BLaER1 treated with 17β-estradiol and CSF1 and Interleukin-3, amounts not matched to agents 10 nM and 100 nM (cell line): ENCODE measurements at regions not wholly inside any gene's neighbourhood (a gene's known extent, or its start where the extent isn't known, plus 50 kb on each side); places are given as distances from the start of the nearest gene placed in this dataset.
"Not testable (repeated sequence)": the region's sequence is repeated elsewhere in the genome, so short reads cannot be mapped to it uniquely, and the experiment has no call there.

Experiments used
- H3K27ac ChIP-seq, 11 experiments: shearing (Covaris generic); formaldehyde crosslinking; 2 replicates each; pipeline ENCODE4 v1.8.1; 2022
- H3K27me3 ChIP-seq, 11 experiments: shearing (Covaris generic); formaldehyde crosslinking; 2 replicates each; pipeline ENCODE4 v1.8.1; 2022
- H3K36me3 ChIP-seq, 11 experiments: shearing (Covaris generic); formaldehyde crosslinking; 2 replicates each; pipeline ENCODE4 v1.8.1; 2022
- H3K4me1 ChIP-seq, 10 experiments: shearing (Covaris generic); formaldehyde crosslinking; 2 replicates each; pipeline ENCODE4 v1.8.1; 2022
- H3K4me2 ChIP-seq, 11 experiments: shearing (Covaris generic); formaldehyde crosslinking; 2 replicates each; pipeline ENCODE4 v1.8.1; 2022
- H3K4me3 ChIP-seq, 10 experiments: shearing (Covaris generic); formaldehyde crosslinking; 2 replicates each; pipeline ENCODE4 v1.8.1; 2022
- H3K9ac ChIP-seq, 11 experiments: shearing (Covaris generic); formaldehyde crosslinking; 2 replicates each; pipeline ENCODE4 v1.8.1; 2022
- H3K9me3 ChIP-seq, 11 experiments: shearing (Covaris generic); formaldehyde crosslinking; replicated peaks in 1 of 11; 2 replicates each; pipeline ENCODE4 v1.8.1; 2022
- H4K20me1 ChIP-seq, 11 experiments: shearing (Covaris generic); formaldehyde crosslinking; 2 replicates each; pipeline ENCODE4 v1.8.1; 2022
- Cebpa-rat ChIP-seq, 11 experiments: shearing (Covaris generic); IDR thresholded peaks; 2 replicates each; pipeline ENCODE4 v1.8.1; 2022

DNA sequence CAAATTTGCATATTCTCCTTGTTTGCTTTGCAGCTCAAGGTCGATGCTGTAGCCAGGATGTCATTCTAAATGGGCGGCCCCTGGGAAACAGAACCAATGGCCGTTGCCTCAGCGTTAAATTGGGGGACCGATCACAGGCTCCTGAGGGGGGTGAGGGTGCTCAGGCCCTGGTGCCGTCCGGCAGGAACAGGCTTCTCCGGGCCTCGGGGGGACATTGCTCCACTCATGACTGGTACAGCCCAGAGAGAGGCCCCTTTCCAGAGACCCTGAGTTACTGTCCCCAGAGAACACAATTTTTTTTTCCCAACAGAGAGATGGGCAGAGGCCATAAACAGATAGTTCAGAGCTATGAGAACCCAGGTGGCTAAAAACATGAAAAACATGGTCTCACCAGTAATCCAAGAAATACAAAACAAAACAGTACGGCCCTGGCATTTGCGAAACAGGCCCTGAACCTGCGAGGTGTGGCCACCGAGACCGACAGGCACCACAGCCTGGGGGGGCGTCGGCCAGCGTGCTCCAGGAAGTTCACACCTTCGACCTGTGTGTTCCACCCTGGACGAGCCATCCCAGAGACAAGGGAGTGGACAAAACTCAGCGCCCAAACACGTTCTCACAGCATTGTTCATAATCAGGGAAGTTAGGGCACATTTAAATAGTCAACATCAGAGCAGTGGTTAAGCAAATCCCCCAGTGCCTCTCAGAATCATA, 82.8 kb downstream of the METRNL start:
- TF ChIP-seq Cebpa-rat (IDR thresholded peaks at IDR 0.05): no peak
- no peak overlapping the region for H3K4me3 ChIP-seq
- H4K20me1 ChIP-seq: no peaks in the 10 kb centered on the region
- H3K27ac ChIP-seq: no peak overlapping the region
- peaks cover 0 to 9% (median 0%) of the 10 kb centered on the region in 10 experiments; a peak in 4 of 20 replicates for H3K4me1 ChIP-seq
- H3K36me3 ChIP-seq: no peaks in the 10 kb centered on the region
- no peaks in the 10 kb centered on the region for H3K27me3 ChIP-seq
- H3K4me2 ChIP-seq: peak overlapping the region in 2 of 11 experiments; percentile 9 to 44; a peak in 2 of 22 replicates
- H3K9ac ChIP-seq: no peak overlapping the region
- H3K9me3 ChIP-seq: peaks cover 0 to 1% (median 0%) of the 10 kb centered on the region in 11 experiments; a peak in 1 of 22 replicates

GRCh38 chr17:83164490-83164889, 85.1 kb downstream of the METRNL start:
- Histone ChIP-seq H3K9me3 (peaks cover 0 to 5% (median 0%) of the 10 kb centered on the region in 11 experiments; a peak in 1 of 22 replicates), H3K9ac (no peak overlapping the region), H3K4me3 (no peak overlapping the region), H3K4me2 (no peak overlapping the region), H3K36me3 (no peaks in the 10 kb centered on the region), H4K20me1 (no peaks in the 10 kb centered on the region), H3K4me1 (peaks cover 0 to 9% (median 0%) of the 10 kb centered on the region in 10 experiments; a peak in 4 of 20 replicates), H3K27me3 (no peaks in the 10 kb centered on the region), H3K27ac (no peak overlapping the region)
- TF ChIP-seq Cebpa-rat (IDR thresholded peaks at IDR 0.05): no peak

DNA sequence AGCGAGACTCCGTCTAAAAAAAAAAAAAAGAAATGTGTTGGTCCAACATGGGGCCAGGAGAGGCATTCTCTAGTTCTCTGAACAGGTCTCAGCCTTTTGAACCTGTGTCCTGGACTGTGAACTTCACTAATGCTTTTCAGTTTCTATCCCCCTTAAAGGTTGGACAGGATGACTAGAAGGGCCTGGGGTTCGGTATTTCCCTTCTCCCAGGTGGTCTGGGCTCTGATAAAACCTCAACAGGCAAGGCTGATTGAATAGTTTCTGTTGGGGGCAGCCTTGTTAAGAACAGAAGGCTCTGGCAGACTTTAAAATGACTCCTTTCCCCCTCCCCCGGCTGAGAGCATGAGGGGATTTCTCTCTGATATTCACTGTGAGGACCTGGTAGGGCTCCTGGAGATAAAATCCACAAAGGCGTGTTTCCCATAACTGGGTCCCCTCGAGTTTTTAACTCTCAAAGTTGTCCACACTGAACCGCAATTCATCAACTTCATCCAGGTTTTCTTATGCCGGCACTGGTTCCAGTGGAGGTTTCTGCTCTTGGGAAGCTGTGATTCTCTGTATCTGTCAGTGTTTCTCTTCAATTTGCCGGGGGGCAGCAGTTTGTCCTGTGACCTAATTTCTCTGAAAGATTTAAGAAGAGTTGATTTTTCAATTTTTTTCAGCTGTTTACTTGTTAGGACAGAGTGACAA, 91.3 kb downstream of the METRNL start:
- Histone ChIP-seq H3K36me3 (no peaks in the 10 kb centered on the region), H3K4me2 (no peak overlapping the region), H3K4me3 (no peak overlapping the region), H3K27ac (no peak overlapping the region), H3K27me3 (no peaks in the 10 kb centered on the region), H3K9me3 (peaks cover 0 to 5% (median 0%) of the 10 kb centered on the region in 11 experiments; a peak in 1 of 22 replicates), H4K20me1 (peaks cover 0 to 5% (median 0%) of the 10 kb centered on the region in 11 experiments; a peak in 1 of 22 replicates), H3K9ac (no peak overlapping the region), H3K4me1 (peaks cover 15 to 28% (median 24%) of the 10 kb centered on the region in 10 experiments)
- no peak for TF ChIP-seq Cebpa-rat (IDR thresholded peaks at IDR 0.05)

DNA sequence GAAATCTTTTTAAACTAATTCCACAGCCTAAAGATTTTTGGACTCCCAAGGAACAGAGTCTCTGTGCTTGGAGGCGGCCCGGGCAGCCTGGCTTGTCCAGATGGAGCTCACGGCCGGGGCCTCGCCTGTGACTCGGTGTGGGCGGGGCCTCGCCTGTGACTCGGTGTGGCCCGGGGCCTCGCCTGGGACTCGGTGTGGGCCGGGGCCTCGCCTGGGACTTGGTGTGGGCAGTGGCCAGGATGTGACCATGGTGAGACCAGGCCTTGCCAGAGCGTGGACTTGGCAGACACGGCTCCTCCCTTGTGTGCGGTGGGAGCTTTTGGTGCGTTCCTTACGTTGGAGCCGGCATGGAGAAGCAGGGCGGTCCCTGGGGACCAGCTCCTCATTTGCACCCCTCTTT, 92.3 kb downstream of the METRNL start:
- peaks cover 0 to 5% (median 0%) of the 10 kb centered on the region in 11 experiments; a peak in 1 of 22 replicates for H4K20me1 ChIP-seq
- H3K27me3 ChIP-seq: no peaks in the 10 kb centered on the region
- H3K4me3 ChIP-seq: no peak overlapping the region
- H3K4me2 ChIP-seq: peak overlapping the region in 2 of 11 experiments; percentile 24 to 37; a peak in 2 of 22 replicates
- peaks cover 0 to 5% (median 0%) of the 10 kb centered on the region in 11 experiments; a peak in 1 of 22 replicates for H3K9me3 ChIP-seq
- no peak overlapping the region for H3K27ac ChIP-seq
- TF ChIP-seq Cebpa-rat (IDR thresholded peaks at IDR 0.05): no peak
- H3K4me1 ChIP-seq: peaks cover 16 to 38% (median 29%) of the 10 kb centered on the region in 10 experiments
- H3K9ac ChIP-seq: no peak overlapping the region
- H3K36me3 ChIP-seq: no peaks in the 10 kb centered on the region

DNA sequence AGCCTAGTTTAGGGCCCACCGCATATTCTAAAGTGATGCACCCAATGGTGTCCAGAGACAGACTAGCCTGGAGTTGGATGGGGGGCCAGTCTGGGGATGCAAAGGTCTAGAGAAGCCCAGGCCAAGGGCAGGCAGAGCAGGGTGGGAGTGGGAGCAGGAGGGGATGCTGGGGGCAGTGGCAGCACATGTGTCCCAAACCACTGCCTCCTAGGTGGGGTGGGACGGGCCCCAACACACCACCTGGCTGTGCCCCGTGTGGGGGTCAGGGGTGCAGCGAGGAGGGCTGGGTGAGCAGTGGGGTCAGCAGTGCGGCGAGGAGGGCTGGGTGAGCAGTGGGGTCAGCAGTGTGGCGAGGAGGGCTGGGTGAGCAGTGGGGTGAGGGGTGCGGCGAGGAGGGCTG, 92.7 kb downstream of the METRNL start:
- not testable (repeated sequence) for H3K36me3 ChIP-seq, H3K9me3 ChIP-seq, H3K4me3 ChIP-seq, H3K9ac ChIP-seq, H3K27ac ChIP-seq, H3K27me3 ChIP-seq, H4K20me1 ChIP-seq
- H3K4me2 ChIP-seq: peak overlapping the region in 2 of 11 experiments; percentile 24 to 37; a peak in 2 of 22 replicates
- H3K4me1 ChIP-seq: peaks cover 16 to 40% (median 29%) of the 10 kb centered on the region in 10 experiments

GRCh38 chr17:83172646-83173045, 93.2 kb downstream of the METRNL start:
- not testable (repeated sequence) for H3K9me3 ChIP-seq, H4K20me1 ChIP-seq, H3K27me3 ChIP-seq, H3K27ac ChIP-seq, H3K9ac ChIP-seq, H3K36me3 ChIP-seq, H3K4me3 ChIP-seq, H3K4me2 ChIP-seq
- H3K4me1 ChIP-seq: peaks cover 16 to 40% (median 29%) of the 10 kb centered on the region in 10 experiments

DNA sequence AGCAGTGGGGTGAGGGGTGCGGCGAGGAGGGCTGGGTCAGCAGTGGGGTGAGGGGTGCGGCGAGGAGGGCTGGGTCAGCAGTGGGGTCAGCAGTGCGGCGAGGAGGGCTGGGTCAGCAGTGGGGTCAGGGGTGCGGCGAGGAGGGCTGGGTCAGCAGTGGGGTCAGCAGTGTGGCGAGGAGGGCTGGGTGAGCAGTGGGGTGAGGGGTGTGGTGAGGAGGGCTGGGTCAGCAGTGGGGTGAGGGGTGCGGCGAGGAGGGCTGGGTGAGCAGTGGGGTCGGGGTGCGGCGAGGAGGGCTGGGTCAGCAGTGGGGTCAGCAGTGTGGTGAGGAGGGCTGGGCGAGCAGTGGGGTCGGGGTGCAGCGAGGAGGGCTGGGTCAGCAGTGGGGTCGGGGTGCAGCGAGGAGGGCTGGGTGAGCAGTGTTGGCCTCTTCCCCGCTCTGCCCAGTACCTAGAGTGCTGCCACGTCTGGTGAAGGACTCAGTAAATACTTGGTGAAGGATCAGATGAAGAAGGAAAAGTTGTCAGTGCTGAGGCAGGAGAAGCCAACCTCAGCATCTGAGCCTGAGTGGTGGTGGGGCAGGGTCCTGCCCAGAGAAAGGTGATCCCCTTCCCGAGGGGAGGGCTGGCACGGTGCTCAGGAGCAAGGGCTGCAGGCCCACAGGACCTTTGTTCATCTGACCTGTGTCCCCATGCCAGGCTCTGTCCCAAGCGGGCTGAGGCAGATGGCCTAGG, 93.9 kb downstream of the METRNL start:
- H3K9ac ChIP-seq: peak overlapping the region in 4 of 11 experiments; percentile 17 to 56 (median 53); a peak in 4 of 22 replicates
- H3K4me3 ChIP-seq, H3K36me3 ChIP-seq, H3K27me3 ChIP-seq, H3K9me3 ChIP-seq, H4K20me1 ChIP-seq: not testable (repeated sequence)
- peak overlapping the region in 10 of 11 experiments; percentile 6 to 89 (median 83); a peak in 17 of 22 replicates for H3K4me2 ChIP-seq
- peak overlapping the region in 4 of 11 experiments; percentile 30 to 64 (median 50); a peak in 6 of 22 replicates for H3K27ac ChIP-seq
- peaks cover 16 to 40% (median 29%) of the 10 kb centered on the region in 10 experiments for H3K4me1 ChIP-seq

GRCh38 chr17:83173914-83174361, 94.5 kb downstream of the METRNL start:
- peak overlapping the region; percentile 6 to 89 (median 82); a peak in 18 of 22 replicates for H3K4me2 ChIP-seq

More at GRCh38 chr17:83173914-83174361, 94.5 kb downstream of the METRNL start:
- peaks cover 0 to 5% (median 0%) of the 10 kb centered on the region in 11 experiments; a peak in 1 of 22 replicates for H4K20me1 ChIP-seq
- H3K9me3 ChIP-seq: no peaks in the 10 kb centered on the region
- H3K36me3 ChIP-seq: no peaks in the 10 kb centered on the region
- H3K27me3 ChIP-seq: no peaks in the 10 kb centered on the region
- peak overlapping the region in 4 of 11 experiments; percentile 30 to 64 (median 50); a peak in 6 of 22 replicates for H3K27ac ChIP-seq
- TF ChIP-seq Cebpa-rat (IDR thresholded peaks at IDR 0.05): no peak
- H3K4me1 ChIP-seq: peaks cover 16 to 40% (median 29%) of the 10 kb centered on the region in 10 experiments
- H3K4me3 ChIP-seq: no peak overlapping the region
- H3K9ac ChIP-seq: peak overlapping the region in 4 of 11 experiments; percentile 17 to 56 (median 53); a peak in 5 of 22 replicates
